H1 (cell line): ENCODE measurements at regions not wholly inside any gene's neighbourhood (a gene's known extent, or its start where the extent isn't known, plus 50 kb on each side); places are given as distances from the start of the nearest gene placed in this dataset.

Experiments used
- CHD2 ChIP-seq: IDR thresholded peaks from 2 replicates; pipeline ENCODE4 v1.6.1; 2012; ENCODE audit warnings: low read length, improper control_type of control experiment
- KDM4A ChIP-seq: IDR thresholded peaks from one replicate; pipeline ENCODE4 v1.7.1; 2012; ENCODE audit warnings: low read depth, mild to moderate bottlenecking, moderate library complexity, low read length, inconsistent platforms; ENCODE audit not compliant: severe bottlenecking
- PHF8 ChIP-seq: fragments of 200-600 bp; sonication (generic); conservative IDR thresholded peaks from 2 replicates; pipeline ENCODE4 v1.7.1; 2012; ENCODE audit warnings: low read depth, mild to moderate bottlenecking, inconsistent platforms, low read length, moderate library complexity

DNA sequence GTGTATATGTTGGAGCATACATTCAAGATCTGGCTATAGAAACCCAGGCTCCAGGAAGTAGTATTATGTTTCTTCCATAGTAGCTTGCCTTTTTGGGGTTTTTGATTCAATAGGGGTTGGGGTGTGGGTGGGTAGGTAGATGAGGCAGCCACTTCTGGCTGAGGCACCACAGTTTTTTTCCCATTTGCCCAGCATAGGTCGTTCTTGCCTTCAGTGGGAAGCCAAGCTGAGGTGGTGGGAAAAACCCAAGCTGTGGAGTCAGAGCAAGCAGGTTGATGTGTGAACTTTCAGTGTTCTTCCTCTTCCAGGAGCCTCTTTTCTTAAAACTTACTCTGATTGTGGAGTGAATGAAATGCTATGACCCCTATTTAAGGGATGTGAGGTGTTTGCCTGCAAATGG lies 67.0 kb upstream of the RPS6KA3 start (continued):
- TF ChIP-seq CHD2 (no peak), KDM4A (no peak), PHF8 (no peak)
